BLaER1 (cell line): ENCODE measurements at regions not wholly inside any gene's neighbourhood (a gene's known extent, or its start where the extent isn't known, plus 50 kb on each side); places are given as distances from the start of the nearest gene placed in this dataset.

Experiments
- H3K27ac ChIP-seq: shearing (Covaris generic); formaldehyde crosslinking; 2 replicates; pipeline ENCODE4 v1.8.1; 2022
- H3K27me3 ChIP-seq: shearing (Covaris generic); formaldehyde crosslinking; 2 replicates; pipeline ENCODE4 v1.8.1; 2022
- H3K36me3 ChIP-seq: shearing (Covaris generic); formaldehyde crosslinking; 2 replicates; pipeline ENCODE4 v1.8.1; 2022
- H3K4me1 ChIP-seq: shearing (Covaris generic); formaldehyde crosslinking; 2 replicates; pipeline ENCODE4 v1.8.1; 2022
- H3K4me2 ChIP-seq: shearing (Covaris generic); formaldehyde crosslinking; 2 replicates; pipeline ENCODE4 v1.8.1; 2022
- H3K4me3 ChIP-seq: shearing (Covaris generic); formaldehyde crosslinking; 2 replicates; pipeline ENCODE4 v1.8.1; 2022
- H3K9ac ChIP-seq: shearing (Covaris generic); formaldehyde crosslinking; 2 replicates; pipeline ENCODE4 v1.8.1; 2022
- H3K9me3 ChIP-seq: shearing (Covaris generic); formaldehyde crosslinking; 2 replicates; pipeline ENCODE4 v1.8.1; 2022
- H4K20me1 ChIP-seq: shearing (Covaris generic); formaldehyde crosslinking; 2 replicates; pipeline ENCODE4 v1.8.1; 2022
- Cebpa-rat ChIP-seq: shearing (Covaris generic); IDR thresholded peaks from 2 replicates; pipeline ENCODE4 v1.8.1; 2022

- TF ChIP-seq Cebpa-rat, result no peak
Observed at GRCh38 chr11:90556606-90557005, 333.8 kb upstream of the CHORDC1 start.

GRCh38 chr11:90556026-90556425, 333.2 kb upstream of the CHORDC1 start:
- Histone ChIP-seq H3K36me3 (no peaks in the 10 kb centered on the region), H3K4me1 (no peaks in the 10 kb centered on the region), H4K20me1 (no peaks in the 10 kb centered on the region), H3K9me3 (no peaks in the 10 kb centered on the region), H3K9ac (no peak overlapping the region), H3K27me3 (no peaks in the 10 kb centered on the region), H3K4me3 (no peak overlapping the region), H3K27ac (no peak overlapping the region), H3K4me2 (no peak overlapping the region)
- no peak for TF ChIP-seq Cebpa-rat

More at GRCh38 chr11:90556606-90557005, 333.8 kb upstream of the CHORDC1 start:
- Histone ChIP-seq H3K36me3 (no peaks in the 10 kb centered on the region), H3K4me3 (no peak overlapping the region), H4K20me1 (no peaks in the 10 kb centered on the region), H3K4me1 (no peaks in the 10 kb centered on the region), H3K9ac (no peak overlapping the region), H3K4me2 (no peak overlapping the region), H3K9me3 (no peaks in the 10 kb centered on the region), H3K27ac (no peak overlapping the region), H3K27me3 (no peaks in the 10 kb centered on the region)

GRCh38 chr11:90555477-90555876, 332.6 kb upstream of the CHORDC1 start:
- Histone ChIP-seq H4K20me1 (no peaks in the 10 kb centered on the region), H3K4me3 (no peak overlapping the region), H3K27ac (no peak overlapping the region), H3K36me3 (no peaks in the 10 kb centered on the region), H3K27me3 (no peaks in the 10 kb centered on the region), H3K9me3 (no peaks in the 10 kb centered on the region), H3K4me2 (no peak overlapping the region), H3K9ac (no peak overlapping the region), H3K4me1 (no peaks in the 10 kb centered on the region)
- TF ChIP-seq Cebpa-rat, result no peak

DNA sequence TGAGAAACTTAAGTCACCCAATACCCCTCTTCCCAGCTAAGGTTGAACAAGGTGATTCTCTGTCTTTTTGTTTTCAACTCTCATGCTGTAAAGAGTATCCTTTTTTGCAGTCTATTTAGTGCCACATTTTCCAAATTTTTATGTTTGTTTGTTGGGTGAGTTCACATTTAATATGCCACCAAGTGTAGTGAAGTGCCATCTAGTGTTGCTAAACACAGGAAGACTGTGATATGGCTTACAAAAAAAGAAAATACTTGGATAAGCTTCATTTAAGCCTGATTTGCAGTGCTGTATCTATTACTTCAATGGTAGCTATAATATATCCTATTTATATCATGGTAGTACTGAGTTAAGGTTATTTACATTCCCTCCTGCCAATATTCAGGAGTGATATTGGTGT, 319.2 kb upstream of the CHORDC1 start:
- TF ChIP-seq Cebpa-rat, result no peak
- no peaks in the 10 kb centered on the region for H3K9me3 ChIP-seq
- no peaks in the 10 kb centered on the region for H3K27me3 ChIP-seq
- H3K4me2 ChIP-seq, result no peak overlapping the region
- H3K36me3 ChIP-seq, result no peaks in the 10 kb centered on the region
- no peaks in the 10 kb centered on the region for H3K4me1 ChIP-seq
- H3K4me3 ChIP-seq, result no peak overlapping the region
- no peaks in the 10 kb centered on the region for H4K20me1 ChIP-seq
- H3K9ac ChIP-seq, result no peak overlapping the region
- H3K27ac ChIP-seq, result no peak overlapping the region

GRCh38 chr11:90536301-90536700, 313.5 kb upstream of the CHORDC1 start:
- Histone ChIP-seq H3K36me3 (no peaks in the 10 kb centered on the region), H4K20me1 (no peaks in the 10 kb centered on the region), H3K27ac (no peak overlapping the region), H3K27me3 (no peaks in the 10 kb centered on the region), H3K4me1 (no peaks in the 10 kb centered on the region), H3K4me3 (no peak overlapping the region), H3K4me2 (no peak overlapping the region), H3K9ac (no peak overlapping the region), H3K9me3 (no peaks in the 10 kb centered on the region)
- TF ChIP-seq Cebpa-rat, result no peak

DNA sequence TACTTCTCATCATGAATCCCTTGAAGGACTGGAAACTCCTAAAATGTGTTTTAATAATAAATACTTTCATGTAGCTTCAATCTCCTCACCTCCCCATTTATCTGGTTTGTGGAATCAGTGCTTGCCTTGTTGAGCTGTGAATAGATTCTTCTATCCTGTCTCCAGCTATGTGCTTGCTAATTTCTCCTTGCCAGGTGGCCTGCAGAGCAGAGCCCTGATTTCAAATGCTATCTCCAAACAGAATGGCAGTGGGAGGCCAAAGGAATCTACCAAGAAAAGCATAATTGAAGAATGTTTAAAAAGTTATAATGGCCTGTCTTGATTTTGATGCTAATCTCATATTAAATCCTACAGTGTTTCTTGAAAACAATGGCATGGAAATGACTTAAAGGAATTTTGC, 309.3 kb upstream of the CHORDC1 start:
- Histone ChIP-seq H3K36me3 (no peaks in the 10 kb centered on the region), H4K20me1 (no peaks in the 10 kb centered on the region), H3K27ac (no peak overlapping the region), H3K9me3 (no peaks in the 10 kb centered on the region), H3K9ac (no peak overlapping the region), H3K4me3 (no peak overlapping the region), H3K4me2 (no peak overlapping the region), H3K27me3 (no peaks in the 10 kb centered on the region), H3K4me1 (no peaks in the 10 kb centered on the region)
- TF ChIP-seq Cebpa-rat, result no peak

GRCh38 chr11:90531001-90531400, 308.2 kb upstream of the CHORDC1 start:
- Histone ChIP-seq H3K27ac (no peak overlapping the region), H3K36me3 (no peaks in the 10 kb centered on the region), H3K27me3 (no peaks in the 10 kb centered on the region), H3K9me3 (no peaks in the 10 kb centered on the region), H3K4me2 (no peak overlapping the region), H3K4me1 (no peaks in the 10 kb centered on the region), H3K9ac (no peak overlapping the region), H3K4me3 (no peak overlapping the region), H4K20me1 (no peaks in the 10 kb centered on the region)
- no peak for TF ChIP-seq Cebpa-rat

DNA sequence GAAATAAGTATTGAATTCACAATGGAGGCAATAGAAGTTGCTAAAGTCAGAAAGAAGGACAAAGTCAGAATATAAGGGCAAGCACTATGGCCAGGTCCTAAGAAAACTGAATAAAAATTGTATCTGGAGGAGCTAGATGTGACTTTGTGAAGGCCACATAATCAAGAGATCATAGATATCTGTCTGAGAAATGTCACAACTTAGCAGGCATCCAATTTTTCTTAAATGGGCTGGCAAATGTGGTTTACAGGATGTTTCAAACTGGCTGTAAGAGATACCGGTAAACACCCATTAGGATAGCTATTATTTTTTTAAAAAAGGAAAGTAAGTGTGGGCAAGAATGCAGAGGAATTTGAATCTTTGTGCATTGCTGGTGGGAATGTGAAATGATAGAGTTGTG, 303.1 kb upstream of the CHORDC1 start:
- TF ChIP-seq Cebpa-rat, result no peak

GRCh38 chr11:90512846-90513245, 290.0 kb upstream of the CHORDC1 start:
- Histone ChIP-seq H3K36me3 (no peaks in the 10 kb centered on the region), H4K20me1 (no peaks in the 10 kb centered on the region), H3K4me3 (no peak overlapping the region), H3K4me1 (no peaks in the 10 kb centered on the region), H3K27ac (no peak overlapping the region), H3K4me2 (no peak overlapping the region), H3K9ac (no peak overlapping the region), H3K27me3 (no peaks in the 10 kb centered on the region), H3K9me3 (no peaks in the 10 kb centered on the region)
- TF ChIP-seq Cebpa-rat, result no peak

More for the DNA sequence above, 303.1 kb upstream of the CHORDC1 start:
- Histone ChIP-seq H3K9me3 (no peaks in the 10 kb centered on the region), H3K27me3 (no peaks in the 10 kb centered on the region), H4K20me1 (no peaks in the 10 kb centered on the region), H3K4me2 (no peak overlapping the region), H3K36me3 (no peaks in the 10 kb centered on the region), H3K27ac (no peak overlapping the region), H3K4me1 (no peaks in the 10 kb centered on the region), H3K4me3 (no peak overlapping the region), H3K9ac (no peak overlapping the region)

DNA sequence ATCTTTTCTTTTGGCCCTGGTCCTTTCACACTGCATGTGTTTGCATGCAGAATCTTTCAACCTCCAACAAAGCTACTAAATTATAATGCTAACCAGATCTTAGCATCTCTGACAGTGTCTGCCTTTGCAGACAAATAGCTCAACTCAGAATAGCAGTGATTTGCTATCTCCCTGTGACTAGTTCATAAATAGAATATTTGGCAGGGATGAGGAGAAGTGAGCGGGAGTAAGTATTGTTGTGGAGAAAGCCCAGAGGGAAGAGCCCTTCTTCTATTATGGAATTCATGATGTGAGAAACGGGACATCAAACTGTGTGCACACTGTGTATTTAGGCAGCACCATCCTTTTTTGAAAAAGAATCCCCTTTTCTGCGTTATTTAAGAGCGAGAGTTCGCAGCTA, 288.0 kb upstream of the CHORDC1 start:
- no peak overlapping the region for H3K27ac ChIP-seq
- no peaks in the 10 kb centered on the region for H4K20me1 ChIP-seq
- no peaks in the 10 kb centered on the region for H3K9me3 ChIP-seq
- H3K4me2 ChIP-seq, result no peak overlapping the region
- H3K4me1 ChIP-seq, result no peaks in the 10 kb centered on the region
- H3K36me3 ChIP-seq, result no peaks in the 10 kb centered on the region
- no peak overlapping the region for H3K9ac ChIP-seq
- no peaks in the 10 kb centered on the region for H3K27me3 ChIP-seq
- no peak overlapping the region for H3K4me3 ChIP-seq
- TF ChIP-seq Cebpa-rat, result no peak

DNA sequence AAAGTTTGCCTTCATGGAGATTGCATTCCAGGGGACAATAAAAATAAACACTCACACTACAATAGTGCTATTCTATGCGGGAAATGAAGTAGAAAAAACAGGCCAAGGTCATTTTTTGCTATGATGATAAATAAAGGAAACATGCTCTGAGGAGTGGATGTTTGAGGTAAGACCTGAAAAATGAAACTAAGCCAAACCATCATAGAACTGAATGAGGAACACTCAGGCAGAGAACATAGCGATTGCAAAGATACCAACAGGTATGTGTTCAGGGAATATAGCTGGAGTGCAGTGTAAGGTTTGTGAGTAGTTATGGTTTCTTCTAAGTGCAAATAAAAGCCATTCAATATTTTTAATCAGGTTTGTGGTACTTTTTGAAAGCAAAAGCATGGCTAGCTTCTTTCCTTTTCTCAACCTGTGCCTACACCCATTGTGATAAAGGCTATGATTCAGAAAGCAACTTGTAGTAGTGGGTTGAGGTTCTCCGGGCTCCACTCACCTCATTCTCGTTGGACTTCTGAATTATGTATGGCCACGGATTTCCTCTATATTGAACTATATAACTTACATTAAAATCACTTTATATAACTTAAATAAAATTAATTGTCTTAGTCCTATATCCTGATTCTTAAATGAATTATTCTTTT, 278.2 kb upstream of the CHORDC1 start:
- Histone ChIP-seq H3K27me3 (no peaks in the 10 kb centered on the region), H3K4me2 (no peak overlapping the region), H3K4me3 (no peak overlapping the region), H3K27ac (no peak overlapping the region), H3K36me3 (no peaks in the 10 kb centered on the region), H3K9ac (no peak overlapping the region), H4K20me1 (no peaks in the 10 kb centered on the region), H3K9me3 (no peaks in the 10 kb centered on the region), H3K4me1 (no peaks in the 10 kb centered on the region)
- no peak for TF ChIP-seq Cebpa-rat
